HG02973 (cell line): ENCODE measurements at regions not wholly inside any gene's neighbourhood (a gene's known extent, or its start where the extent isn't known, plus 50 kb on each side); places are given as distances from the start of the nearest gene placed in this dataset.

Source experiments
- ATAC-seq: cut with Tn5 transposase; IDR thresholded peaks from one replicate; pipeline ENCODE4 v1.9.1; 2021; ENCODE audit warnings: moderate library complexity; ENCODE audit not compliant: unreplicated experiment

DNA sequence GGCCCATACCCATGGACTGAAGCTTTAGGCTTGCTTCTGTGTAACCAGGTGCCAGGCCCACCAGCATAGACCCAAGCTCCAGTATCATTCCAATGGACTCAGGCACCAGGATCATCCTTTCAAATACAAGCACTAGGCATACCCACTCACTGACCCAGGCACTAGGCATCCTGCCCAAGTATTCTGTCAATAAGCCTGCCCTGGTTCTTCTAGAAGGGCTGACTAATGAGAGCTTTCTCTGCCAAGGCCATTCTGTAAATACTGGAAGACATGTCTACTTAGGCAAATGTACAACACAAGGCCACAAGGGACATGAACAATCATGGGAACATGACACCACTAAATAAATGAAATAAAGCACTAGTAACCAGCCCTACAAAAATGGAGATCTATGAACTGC lies 352.2 kb downstream of the FSCB start:
- ATAC-seq = no peak

DNA sequence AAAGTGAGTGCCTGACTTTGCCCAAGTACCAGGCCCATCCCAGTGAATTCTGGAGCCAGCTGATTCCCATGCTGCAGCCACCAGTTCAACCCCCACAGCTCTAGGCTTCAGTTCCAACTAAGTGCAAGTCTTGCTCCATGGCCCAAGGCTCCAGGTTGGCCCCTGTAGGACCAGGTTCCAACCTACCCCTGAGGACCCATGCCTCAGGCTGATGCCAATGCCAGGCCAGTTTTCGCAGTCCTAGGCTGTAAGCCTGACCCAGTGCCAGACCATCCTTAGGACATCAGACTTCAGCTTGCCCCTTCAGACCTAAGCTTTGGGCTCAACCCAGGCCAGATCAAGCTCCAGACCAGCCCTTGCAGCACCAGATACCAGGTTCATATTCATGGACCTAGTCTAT lies 352.6 kb downstream of the FSCB start:
- no peak for ATAC-seq

GRCh38 chr14:44151130-44151820 lies 355.8 kb downstream of the FSCB start:
- no peak for ATAC-seq

GRCh38 chr14:44149597-44149996 lies 357.5 kb downstream of the FSCB start:
- ATAC-seq = no peak

- no peak for ATAC-seq
Observed at GRCh38 chr14:44142006-44142405, 365.1 kb downstream of the FSCB start.

- no peak for ATAC-seq
Observed at GRCh38 chr14:44135972-44136371, 371.1 kb downstream of the FSCB start.

DNA sequence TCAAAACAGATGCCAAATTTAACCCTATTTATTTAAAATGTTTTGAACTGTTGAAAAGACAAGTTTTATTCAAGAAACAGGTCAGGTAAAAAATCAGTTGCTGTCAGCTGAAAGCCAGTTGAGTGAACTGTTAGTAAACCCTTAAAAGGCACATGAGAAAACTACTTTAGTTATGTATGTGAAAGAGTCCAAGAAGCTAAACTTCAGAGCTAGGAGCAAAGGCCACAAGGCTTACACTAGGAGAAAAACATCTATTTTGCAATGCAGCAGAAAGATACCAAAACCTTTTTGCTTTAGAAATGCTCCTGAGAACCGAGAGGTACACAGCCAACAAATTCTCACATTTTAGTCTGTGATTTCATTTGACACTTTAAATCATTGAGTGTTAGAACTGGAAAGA lies 375.2 kb downstream of the FSCB start:
- ATAC-seq = no peak

- ATAC-seq = no peak
Observed at GRCh38 chr14:44113769-44114730, 393.0 kb downstream of the FSCB start.

DNA sequence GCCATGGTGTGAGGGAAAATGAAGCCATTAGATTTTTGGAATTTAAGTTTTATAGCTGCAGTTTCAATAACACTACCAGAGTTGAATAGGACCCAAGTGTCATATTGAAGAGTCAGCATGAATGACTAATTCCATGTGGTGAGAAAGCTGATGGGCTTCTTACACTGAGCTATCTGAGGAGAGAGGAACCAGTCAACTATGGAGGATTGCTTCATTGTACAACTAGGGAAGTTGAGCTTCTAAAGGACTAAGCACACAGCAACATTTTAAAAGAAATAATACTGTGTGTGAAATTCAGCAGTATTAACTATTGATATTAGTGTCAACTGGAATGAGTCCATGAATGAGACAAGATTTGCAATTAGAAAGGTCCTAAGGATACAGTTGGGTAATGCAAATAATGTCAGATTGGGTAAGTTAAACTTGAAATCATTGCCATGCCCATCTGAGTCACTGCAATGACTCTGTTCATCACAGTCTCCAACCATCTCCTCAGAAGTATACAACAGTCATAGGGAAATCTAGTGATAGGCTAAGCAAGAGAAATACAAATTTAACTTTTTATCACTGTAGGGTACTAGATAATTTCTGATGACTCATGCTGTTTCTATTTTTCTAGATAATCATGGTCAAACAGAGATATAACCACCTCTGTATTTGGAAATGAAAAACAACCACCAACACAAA lies 394.2 kb downstream of the FSCB start:
- no peak for ATAC-seq

GRCh38 chr14:44109036-44109435 lies 398.0 kb downstream of the FSCB start:
- no peak for ATAC-seq

DNA sequence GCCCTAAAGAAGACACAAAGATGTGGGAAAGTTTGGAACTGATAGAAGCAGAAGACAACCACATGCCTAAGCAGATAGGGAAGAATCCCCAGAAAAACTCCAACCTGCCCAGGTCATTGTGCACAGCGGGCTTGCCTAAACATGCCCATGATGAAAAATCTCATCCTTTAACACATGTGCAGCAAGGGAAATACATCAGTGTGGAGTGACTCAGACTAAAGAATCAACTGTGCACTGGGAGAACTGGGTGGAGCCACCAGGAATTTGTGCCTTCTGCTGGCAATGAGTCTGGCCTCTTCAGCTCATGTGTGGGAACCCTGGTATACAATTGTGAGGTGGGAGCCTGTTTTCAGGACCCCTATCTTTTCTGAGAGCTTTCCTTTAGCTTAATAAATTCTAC lies 398.5 kb downstream of the FSCB start:
- no peak for ATAC-seq

- ATAC-seq = no peak
Observed at GRCh38 chr14:44107156-44107555, 399.9 kb downstream of the FSCB start.

GRCh38 chr14:44099743-44100488 lies 407.2 kb downstream of the FSCB start:
- ATAC-seq = no peak

DNA sequence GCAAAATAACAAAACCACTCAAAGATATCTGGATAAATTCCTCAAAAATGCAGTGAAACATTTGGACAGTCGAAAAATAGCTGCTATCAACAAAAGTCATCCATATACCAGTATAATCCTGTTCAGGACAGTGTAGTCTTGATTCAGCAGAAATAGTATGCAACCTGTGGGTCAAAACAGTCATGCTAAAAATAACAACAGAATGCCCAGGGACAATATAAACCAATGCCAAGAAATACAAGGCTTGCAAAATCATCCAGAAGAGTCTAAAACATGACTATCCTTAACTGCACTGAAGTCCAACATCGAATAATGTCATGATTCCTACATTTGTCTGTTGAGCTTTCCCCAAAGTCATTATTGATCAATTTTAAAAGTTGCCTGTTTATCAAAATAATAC lies 425.9 kb downstream of the FSCB start:
- no peak for ATAC-seq

DNA sequence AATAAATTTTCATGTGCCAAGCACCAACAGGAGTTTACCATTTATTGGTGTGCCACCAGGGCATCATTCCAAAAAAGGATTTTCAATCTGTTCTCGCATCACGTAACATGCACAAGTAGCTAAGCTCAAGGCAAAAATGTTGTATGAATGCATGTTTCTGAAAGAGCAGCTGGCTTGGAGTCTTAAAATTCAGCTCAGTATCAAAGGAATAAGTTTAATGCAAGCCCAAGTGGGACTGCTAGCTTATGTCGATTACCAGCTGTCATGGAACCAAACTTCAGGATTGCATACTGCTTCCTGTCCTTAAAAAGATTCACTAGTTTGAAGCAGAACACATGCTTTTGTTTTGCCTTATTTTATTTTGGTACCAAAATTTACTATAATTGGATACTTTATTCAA lies 437.0 kb downstream of the FSCB start:
- no peak for ATAC-seq

DNA sequence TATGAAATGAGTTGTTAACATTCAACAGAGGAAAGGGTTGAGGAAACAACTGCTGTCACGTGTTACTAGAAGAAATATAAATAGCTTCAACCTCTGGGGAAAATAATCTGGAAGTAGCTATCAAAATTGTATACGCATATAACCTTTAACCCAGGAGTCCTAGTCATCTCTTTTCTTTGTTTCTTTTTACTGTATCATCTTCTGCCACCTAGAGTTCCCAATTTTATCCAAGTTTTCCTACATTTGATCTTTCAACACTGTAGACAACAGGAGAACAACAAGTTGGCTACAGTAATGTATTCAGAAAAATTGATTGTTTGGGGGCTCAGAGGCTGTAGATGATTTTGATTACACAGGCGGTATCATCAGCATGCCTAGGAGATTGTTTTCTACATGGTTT lies 453.7 kb downstream of the FSCB start:
- ATAC-seq = no peak

DNA sequence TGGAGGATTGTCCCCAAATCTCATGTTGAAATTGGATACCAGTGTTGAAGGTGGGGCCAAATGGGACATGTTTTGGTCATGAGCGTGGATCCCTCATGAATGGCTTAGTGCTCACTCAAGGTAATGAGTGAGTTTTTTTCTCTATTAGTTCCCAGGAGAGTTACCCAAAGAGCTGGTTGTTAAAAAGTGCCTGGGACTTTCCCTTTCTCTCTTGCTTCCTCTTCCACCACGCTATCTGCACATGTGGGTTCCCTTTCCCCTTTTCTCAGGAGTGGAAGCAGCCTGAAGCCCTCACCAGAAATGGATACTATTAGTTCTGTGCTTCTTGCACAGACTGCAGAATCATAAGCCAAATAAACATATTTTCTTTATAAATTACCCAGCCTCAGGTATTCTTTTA lies 465.4 kb downstream of the FSCB start:
- ATAC-seq = no peak

- ATAC-seq = no peak
Observed at GRCh38 chr14:44040561-44040960, 466.5 kb downstream of the FSCB start.

DNA sequence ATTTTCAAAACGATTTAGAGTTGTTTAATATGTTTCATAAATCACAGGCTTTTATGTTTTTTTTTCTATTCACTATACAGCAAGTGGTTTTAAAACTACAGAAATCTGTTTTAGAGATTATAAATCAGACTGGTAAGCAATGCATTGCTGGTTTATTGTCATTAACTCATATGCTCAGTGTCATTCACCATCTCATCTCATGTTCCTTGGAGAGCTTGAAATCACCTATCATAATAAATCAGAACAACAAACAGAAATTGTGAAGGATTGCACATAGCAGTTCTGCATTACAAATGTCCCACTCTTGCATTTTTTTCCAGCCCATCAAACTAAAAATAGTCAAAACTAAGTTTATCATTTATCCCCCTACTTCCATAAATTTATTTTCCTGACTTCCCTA lies 470.8 kb downstream of the FSCB start:
- ATAC-seq = no peak

DNA sequence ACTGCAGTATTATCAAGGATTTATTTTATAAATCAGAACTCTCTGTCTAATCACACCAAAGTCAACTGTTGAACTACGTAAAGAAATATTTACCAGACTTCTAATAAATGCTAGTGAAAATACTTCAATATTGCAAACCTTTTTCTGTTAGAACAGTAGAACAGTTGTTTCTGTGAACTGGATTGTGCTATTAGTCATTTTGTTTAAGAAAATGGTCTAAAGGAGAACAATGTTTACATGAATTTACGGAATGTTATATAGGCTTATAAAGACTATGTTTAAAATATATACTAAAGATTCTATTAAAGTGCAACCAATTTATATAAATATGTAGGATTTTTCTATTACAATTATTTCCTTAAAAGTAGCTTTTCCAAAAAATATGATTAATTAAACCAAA lies 471.4 kb downstream of the FSCB start:
- ATAC-seq = no peak

DNA sequence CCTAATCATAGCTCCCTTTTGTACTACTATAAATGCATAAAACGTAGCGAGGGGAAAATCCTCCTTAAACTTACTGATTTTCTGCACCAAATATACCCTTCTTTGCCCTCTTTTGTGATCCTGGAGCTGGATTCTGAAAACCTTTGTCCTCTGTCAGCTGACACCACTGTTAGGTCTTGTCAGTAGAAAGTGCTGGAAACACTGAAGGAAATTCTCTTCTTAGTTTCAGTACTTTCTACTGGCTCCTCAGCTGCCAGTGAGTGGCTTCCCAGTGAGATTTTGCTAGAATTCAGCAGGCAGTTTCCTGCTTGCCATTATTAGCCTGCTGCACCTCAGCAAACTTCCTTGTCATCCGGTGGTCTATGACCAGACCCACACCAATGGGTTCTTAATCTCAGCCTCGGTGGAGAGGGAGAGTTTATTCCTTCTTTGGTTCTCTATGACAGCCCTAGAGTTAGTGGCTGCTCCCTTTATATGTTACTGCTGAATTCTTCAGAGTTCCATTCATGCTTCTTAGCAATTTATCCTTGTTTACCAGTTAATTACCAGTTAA lies 476.2 kb downstream of the FSCB start:
- no peak for ATAC-seq
